ENCODE measurements at regions not wholly inside any gene's neighbourhood (a gene's known extent, or its start where the extent isn't known, plus 50 kb on each side); places are given as distances from the start of the nearest gene placed in this dataset.

- no peak for DNase-seq (ENCODE audit: low spot score in 2 of 2)
- H3K4me3 ChIP-seq (ENCODE audit: low read depth, poor library complexity, severe bottlenecking), result no peak overlapping the region
- intact Hi-C loops (cut with DNase I; ENCODE audit: low total_unique reads), result no loop called here
- WGBS, 2 donors, result 79 to 83% methylated on average over 6 of the region's 6 CpGs
- TF ChIP-seq CTCF (IDR thresholded peaks at IDR 0.05) (no peak), POLR2A (IDR thresholded peaks at IDR 0.05) (no peak)
Observed at GRCh38 chr5:5046680-5047502, 93.2 kb upstream of the ADAMTS16 start.

- 43 to 55% methylated on average over 3 of the region's 3 CpGs for WGBS, 2 donors
- intact Hi-C loops (cut with DNase I; ENCODE audit: low total_unique reads), result no loop called here
Observed at GRCh38 chr5:5050801-5051200, 89.3 kb upstream of the ADAMTS16 start.

GRCh38 chr5:5055712-5056111 lies 84.4 kb upstream of the ADAMTS16 start:
- WGBS, 2 donors, result 57 to 64% methylated on average over 1 of the region's 1 CpG
- TF ChIP-seq POLR2A (IDR thresholded peaks at IDR 0.05), result no peak
- no peak for TF ChIP-seq CTCF (IDR thresholded peaks at IDR 0.05)
- no peak for DNase-seq (ENCODE audit: low spot score in 2 of 2)
- intact Hi-C loops (cut with DNase I; ENCODE audit: low total_unique reads), result no loop called here
- H3K4me3 ChIP-seq (ENCODE audit: low read depth, poor library complexity, severe bottlenecking), result no peak overlapping the region

More at GRCh38 chr5:5050801-5051200, 89.3 kb upstream of the ADAMTS16 start:
- H3K4me3 ChIP-seq (ENCODE audit: low read depth, poor library complexity, severe bottlenecking), result no peak overlapping the region
- no peak for TF ChIP-seq POLR2A (IDR thresholded peaks at IDR 0.05)
- no peak for TF ChIP-seq CTCF (IDR thresholded peaks at IDR 0.05)
- DNase-seq (ENCODE audit: low spot score in 2 of 2), result no peak

GRCh38 chr5:5061836-5062235 lies 78.3 kb upstream of the ADAMTS16 start:
- WGBS, 2 donors, result 85 to 87% methylated on average over 12 of the region's 12 CpGs
- no peak for DNase-seq (ENCODE audit: low spot score in 2 of 2)
- intact Hi-C loops (cut with DNase I; ENCODE audit: low total_unique reads), result no loop called here
- H3K4me3 ChIP-seq (ENCODE audit: low read depth, poor library complexity, severe bottlenecking), result no peak overlapping the region
- no peak for TF ChIP-seq POLR2A (IDR thresholded peaks at IDR 0.05)
- TF ChIP-seq CTCF (IDR thresholded peaks at IDR 0.05), result no peak

GRCh38 chr5:5062525-5063302 lies 77.4 kb upstream of the ADAMTS16 start:
- intact Hi-C loops (cut with DNase I; ENCODE audit: low total_unique reads), result no loop called here
- 64 to 65% methylated on average over 5 of the region's 5 CpGs for WGBS, 2 donors
- TF ChIP-seq CTCF (IDR thresholded peaks at IDR 0.05), result no peak
- TF ChIP-seq POLR2A (IDR thresholded peaks at IDR 0.05), result no peak
- no peak for DNase-seq (ENCODE audit: low spot score in 2 of 2)
- H3K4me3 ChIP-seq (ENCODE audit: low read depth, poor library complexity, severe bottlenecking), result no peak overlapping the region
